ENCODE measurements at regions not wholly inside any gene's neighbourhood (a gene's known extent, or its start where the extent isn't known, plus 50 kb on each side); places are given as distances from the start of the nearest gene placed in this dataset.

DNA sequence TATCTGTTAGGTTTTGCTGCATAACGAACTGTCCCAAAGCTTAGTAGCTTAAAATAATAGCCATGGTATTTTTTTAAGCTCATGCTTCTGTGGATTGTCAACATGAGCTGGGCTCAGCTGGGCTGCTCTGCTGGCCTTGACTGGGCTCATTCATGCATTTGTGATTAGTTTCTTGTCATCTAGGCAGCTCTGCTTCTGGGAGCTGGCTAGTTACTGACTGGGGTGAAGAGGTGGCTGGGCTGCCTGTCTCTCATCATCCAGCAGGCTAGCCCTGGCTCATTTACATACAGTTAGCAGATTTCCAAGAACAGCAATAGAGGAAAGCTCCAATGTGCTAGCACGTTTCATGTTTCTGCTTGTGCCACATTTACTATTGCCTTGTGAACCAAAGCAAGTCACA lies 165.1 kb upstream of the PCSK2 start:
- no peaks in the 10 kb centered on the region for H3K79me2 ChIP-seq (ENCODE audit: insufficient read depth, low read length)
- Mint-ChIP-seq H3K36me3 (no peaks in the 10 kb centered on the region), H3K27ac (no peak overlapping the region), H3K27me3 (ENCODE audit: low read depth in 3 of 3) (no peaks in the 10 kb centered on the region), H3K4me1 (no peaks in the 10 kb centered on the region), H3K4me3 (no peak overlapping the region), H3K9me3 (peaks cover 15 to 30% (median 22%) of the 10 kb centered on the region in 7 donors)
- no CpG with 5 or more reads among the region's 2 CpGs for WGBS (ENCODE audit: insufficient coverage)
- no peaks in the 10 kb centered on the region for H3K36me3 ChIP-seq (replicated peaks in 1 of 2; ENCODE audit: control insufficient read depth in 1 of 2, insufficient read depth in 2 of 2, low read length in 2 of 2)
- no peak overlapping the region for H3K4me3 ChIP-seq (replicated peaks in 1 of 3; ENCODE audit: low read depth in 2 of 3, low read length in 3 of 3)
- H3K4me2 ChIP-seq (replicated peaks; ENCODE audit: extremely low read depth, low read length, poor library complexity, severe bottlenecking) = no peak overlapping the region
- H3K27ac ChIP-seq (ENCODE audit: low read depth in 1 of 2, low read length in 2 of 2) = no peak overlapping the region
- DNase-seq = no peak
- no peak overlapping the region for H2AFZ ChIP-seq (ENCODE audit: insufficient read depth, low read depth, low read length, poor library complexity, severe bottlenecking)
- intact Hi-C loops (cut with micrococcal nuclease) = no loop called here
- H3K9ac ChIP-seq (ENCODE audit: insufficient read depth, low read length, poor library complexity, severe bottlenecking) = no peak overlapping the region
- H3K9me3 ChIP-seq (replicated peaks in 1 of 2; ENCODE audit: control insufficient read depth in 1 of 2, insufficient read depth in 1 of 2, low read length in 2 of 2) = peaks cover 35 to 37% of the 10 kb centered on the region in 2 donors
- TF ChIP-seq, protein P1, sequence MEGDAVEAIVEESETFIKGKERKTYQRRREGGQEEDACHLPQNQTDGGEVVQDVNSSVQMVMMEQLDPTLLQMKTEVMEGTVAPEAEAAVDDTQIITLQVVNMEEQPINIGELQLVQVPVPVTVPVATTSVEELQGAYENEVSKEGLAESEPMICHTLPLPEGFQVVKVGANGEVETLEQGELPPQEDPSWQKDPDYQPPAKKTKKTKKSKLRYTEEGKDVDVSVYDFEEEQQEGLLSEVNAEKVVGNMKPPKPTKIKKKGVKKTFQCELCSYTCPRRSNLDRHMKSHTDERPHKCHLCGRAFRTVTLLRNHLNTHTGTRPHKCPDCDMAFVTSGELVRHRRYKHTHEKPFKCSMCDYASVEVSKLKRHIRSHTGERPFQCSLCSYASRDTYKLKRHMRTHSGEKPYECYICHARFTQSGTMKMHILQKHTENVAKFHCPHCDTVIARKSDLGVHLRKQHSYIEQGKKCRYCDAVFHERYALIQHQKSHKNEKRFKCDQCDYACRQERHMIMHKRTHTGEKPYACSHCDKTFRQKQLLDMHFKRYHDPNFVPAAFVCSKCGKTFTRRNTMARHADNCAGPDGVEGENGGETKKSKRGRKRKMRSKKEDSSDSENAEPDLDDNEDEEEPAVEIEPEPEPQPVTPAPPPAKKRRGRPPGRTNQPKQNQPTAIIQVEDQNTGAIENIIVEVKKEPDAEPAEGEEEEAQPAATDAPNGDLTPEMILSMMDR (IDR thresholded peaks at IDR 0.05) = no peak
- H3K4me1 ChIP-seq (ENCODE audit: control insufficient read depth in 1 of 2, insufficient read depth in 2 of 2, low read length in 2 of 2) = no peaks in the 10 kb centered on the region
- no peaks in the 10 kb centered on the region for H4K20me1 ChIP-seq (ENCODE audit: insufficient read depth, low read length)
- no peaks in the 10 kb centered on the region for H3K27me3 ChIP-seq (ENCODE audit: control insufficient read depth in 2 of 2, insufficient read depth in 2 of 2, low read length in 2 of 2)

- no peaks in the 10 kb centered on the region for H3K36me3 Mint-ChIP-seq
- Histone ChIP-seq H3K9me3 (replicated peaks in 1 of 2; ENCODE audit: control insufficient read depth in 1 of 2, insufficient read depth in 1 of 2, low read length in 2 of 2) (peaks cover 28 to 30% of the 10 kb centered on the region in 2 donors), H3K9ac (ENCODE audit: insufficient read depth, low read length, poor library complexity, severe bottlenecking) (no peak overlapping the region), H3K27ac (ENCODE audit: low read depth in 1 of 2, low read length in 2 of 2) (no peak overlapping the region), H3K4me2 (replicated peaks; ENCODE audit: extremely low read depth, low read length, poor library complexity, severe bottlenecking) (no peak overlapping the region), H2AFZ (ENCODE audit: insufficient read depth, low read depth, low read length, poor library complexity, severe bottlenecking) (no peak overlapping the region), H3K36me3 (replicated peaks in 1 of 2; ENCODE audit: control insufficient read depth in 1 of 2, insufficient read depth in 2 of 2, low read length in 2 of 2) (no peaks in the 10 kb centered on the region), H3K4me3 (replicated peaks in 1 of 3; ENCODE audit: low read depth in 2 of 3, low read length in 3 of 3) (no peak overlapping the region), H3K4me1 (ENCODE audit: control insufficient read depth in 1 of 2, insufficient read depth in 2 of 2, low read length in 2 of 2) (no peaks in the 10 kb centered on the region), H3K79me2 (ENCODE audit: insufficient read depth, low read length) (no peaks in the 10 kb centered on the region), H3K27me3 (ENCODE audit: control insufficient read depth in 2 of 2, insufficient read depth in 2 of 2, low read length in 2 of 2) (no peaks in the 10 kb centered on the region), H4K20me1 (ENCODE audit: insufficient read depth, low read length) (no peaks in the 10 kb centered on the region)
- TF ChIP-seq, protein P1 (IDR thresholded peaks at IDR 0.05) = no peak
- H3K4me1 Mint-ChIP-seq = no peaks in the 10 kb centered on the region
- H3K9me3 Mint-ChIP-seq = peaks cover 9 to 24% (median 16%) of the 10 kb centered on the region in 7 donors
- intact Hi-C loops (cut with micrococcal nuclease) = no loop called here
- no peak for DNase-seq
- no peak overlapping the region for H3K4me3 Mint-ChIP-seq
- H3K27ac Mint-ChIP-seq = no peak overlapping the region
- WGBS (ENCODE audit: insufficient coverage) = no CpG with 5 or more reads among the region's 1 CpG
- no peaks in the 10 kb centered on the region for H3K27me3 Mint-ChIP-seq (ENCODE audit: low read depth in 3 of 3)
Measured at GRCh38 chr20:17062712-17063111, 164.1 kb upstream of the PCSK2 start.

Measured in CD14-positive monocyte (primary cell).